Muscle layer of duodenum (tissue), 2 donors: ENCODE measurements at regions not wholly inside any gene's neighbourhood (a gene's known extent, or its start where the extent isn't known, plus 50 kb on each side); places are given as distances from the start of the nearest gene placed in this dataset.

Experiments
- H3K27ac ChIP-seq: one replicate; pipeline ENCODE4 v1.7.0; 2013; ENCODE audit warnings: mild to moderate bottlenecking, low read length
- H3K27me3 ChIP-seq: one replicate; pipeline ENCODE4 v1.7.0; 2013; ENCODE audit warnings: low read depth, mild to moderate bottlenecking, control low read depth, low read length
- H3K36me3 ChIP-seq, 2 donors: one replicate each; pipeline ENCODE4 v1.7.0; 2013; ENCODE audit warnings: low read length in 2 of 2, control low read depth in 1 of 2, mild to moderate bottlenecking in 1 of 2; ENCODE audit not compliant: insufficient read depth in 2 of 2, control insufficient read depth in 1 of 2
- H3K4me1 ChIP-seq, 2 donors: one replicate each; pipeline ENCODE4 v1.7.0; 2013; ENCODE audit warnings: low read length in 2 of 2, mild to moderate bottlenecking in 2 of 2, control low read depth in 1 of 2, moderate library complexity in 1 of 2; ENCODE audit not compliant: insufficient read depth in 2 of 2, control insufficient read depth in 1 of 2
- H3K4me3 ChIP-seq, 2 donors: one replicate each; pipeline ENCODE4 v1.7.0; 2013; ENCODE audit warnings: low read length in 2 of 2, low read depth in 1 of 2, mild to moderate bottlenecking in 1 of 2
- H3K9me3 ChIP-seq, 2 donors: one replicate each; pipeline ENCODE4 v1.7.0; 2013; ENCODE audit warnings: low read length in 2 of 2, control low read depth in 1 of 2, mild to moderate bottlenecking in 1 of 2; ENCODE audit not compliant: control insufficient read depth in 1 of 2
- donor health status: healthy.

DNA sequence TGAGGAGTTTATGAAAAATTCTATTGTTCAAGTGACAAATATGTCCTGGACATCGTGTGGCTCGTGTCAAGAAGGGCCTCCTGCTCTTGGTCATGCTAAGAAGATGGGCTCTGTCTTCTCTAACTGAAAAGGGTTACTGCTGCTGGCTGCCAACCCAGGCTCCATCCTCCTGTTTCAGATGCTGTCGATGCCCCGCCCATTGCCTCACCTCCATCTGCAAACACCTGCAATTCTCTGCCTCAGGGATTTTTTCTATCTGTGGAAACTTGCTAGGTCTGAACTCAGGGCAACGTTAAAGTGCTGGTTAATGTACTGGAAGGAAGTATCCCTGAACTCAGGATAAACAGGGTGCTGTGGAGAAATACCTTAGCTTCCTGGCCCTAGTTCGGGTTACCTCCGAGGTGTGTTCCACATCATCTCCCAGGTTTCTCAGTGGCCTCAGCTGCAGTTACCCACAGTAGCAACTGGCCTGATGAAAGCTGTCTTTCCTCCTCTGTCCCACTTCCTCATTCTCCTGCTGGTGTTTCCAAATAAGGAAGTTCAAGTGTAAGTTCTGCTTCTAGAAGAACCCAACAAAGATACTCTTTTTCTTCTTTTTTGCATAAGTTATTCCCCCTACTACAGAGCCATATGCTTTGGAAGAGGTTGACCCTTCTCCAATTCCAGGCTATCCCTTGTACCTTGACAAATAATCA, 151.7 kb upstream of the SMIM23 start:
- no peaks in the 10 kb centered on the region for H3K27me3 ChIP-seq
- no peaks in the 10 kb centered on the region for H3K36me3 ChIP-seq
- peaks cover 0 to 6% of the 10 kb centered on the region in 2 donors for H3K4me1 ChIP-seq
- H3K9me3 ChIP-seq, result no peaks in the 10 kb centered on the region
- H3K27ac ChIP-seq, result no peak overlapping the region
- H3K4me3 ChIP-seq, result no peak overlapping the region

DNA sequence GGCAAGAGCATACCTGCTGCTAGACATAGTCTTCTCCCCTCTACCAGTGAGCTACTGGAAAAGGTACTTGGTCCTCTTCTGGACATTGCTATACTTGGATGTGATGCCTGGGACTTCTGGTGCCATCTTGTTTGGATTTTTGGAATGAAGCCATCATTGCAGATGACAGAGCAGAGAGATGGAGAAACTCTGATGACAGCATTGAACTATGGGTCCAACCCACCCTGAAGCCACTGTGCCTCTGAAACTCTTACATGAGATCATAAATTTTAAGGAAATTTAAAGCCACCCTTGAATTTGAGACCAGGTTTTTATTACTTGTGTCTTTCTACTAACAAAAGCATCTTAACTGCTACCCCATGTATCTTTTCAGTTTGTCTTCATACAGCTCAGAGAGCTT, 151.1 kb upstream of the SMIM23 start:
- Histone ChIP-seq H3K4me1 (peaks cover 0 to 6% of the 10 kb centered on the region in 2 donors), H3K4me3 (no peak overlapping the region)

DNA sequence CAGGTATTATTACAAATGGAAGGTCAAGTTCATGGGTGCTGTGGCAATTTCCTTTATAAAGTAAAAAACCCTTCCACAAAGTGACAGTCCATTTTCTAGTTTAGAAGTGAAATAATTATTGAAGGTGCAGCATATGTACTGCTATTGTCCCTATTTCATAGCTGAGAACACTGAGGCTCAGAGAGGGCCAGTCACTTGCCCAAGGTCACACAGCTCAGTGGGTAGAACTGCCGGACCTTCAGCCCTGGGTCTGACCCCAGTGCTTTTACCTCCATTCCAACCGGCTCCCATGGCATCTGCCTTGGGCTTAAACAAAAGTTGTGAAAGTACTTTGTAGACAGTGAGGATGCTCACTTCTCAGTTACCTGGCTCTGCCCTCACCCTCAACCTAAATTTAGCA, 150.6 kb upstream of the SMIM23 start:
- H3K27ac ChIP-seq, result no peak overlapping the region

More for the DNA sequence above, 151.1 kb upstream of the SMIM23 start:
- Histone ChIP-seq H3K9me3 (no peaks in the 10 kb centered on the region), H3K27ac (no peak overlapping the region), H3K36me3 (no peaks in the 10 kb centered on the region), H3K27me3 (no peaks in the 10 kb centered on the region)

DNA sequence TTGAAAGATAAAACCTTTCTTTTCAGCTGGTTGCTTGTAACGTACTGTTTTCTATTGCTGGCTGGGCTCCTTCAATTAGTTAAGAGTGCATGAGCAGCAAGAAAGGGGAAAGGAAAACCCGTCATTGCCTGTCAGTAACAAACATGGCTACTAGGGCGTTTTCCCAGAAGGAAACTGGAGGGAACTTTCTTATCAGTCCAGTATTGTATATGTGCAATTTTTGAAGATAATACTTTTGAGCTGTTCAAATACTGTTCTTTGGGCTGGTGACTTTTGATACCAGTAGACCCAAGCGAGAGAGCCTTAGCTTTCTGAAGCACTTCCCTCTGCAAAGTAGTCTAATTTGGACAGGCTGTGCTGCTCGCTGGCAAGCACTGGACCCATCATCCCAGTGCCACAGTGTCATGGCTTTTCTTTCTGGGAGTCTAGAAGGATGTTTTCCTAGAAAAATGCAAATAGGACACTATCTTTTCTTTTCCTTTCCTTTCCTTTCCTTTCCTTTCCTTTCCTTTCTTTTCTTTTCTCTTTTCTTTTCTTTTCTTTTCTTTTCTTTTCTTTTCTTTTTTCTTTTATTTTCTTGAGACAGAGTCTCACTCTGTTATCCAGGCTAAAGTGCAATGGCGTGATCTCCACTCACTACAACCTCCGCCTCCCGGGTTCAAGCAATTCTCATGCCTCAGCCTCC, 149.9 kb upstream of the SMIM23 start:
- H3K9me3 ChIP-seq, result no peaks in the 10 kb centered on the region
- no peak overlapping the region for H3K4me3 ChIP-seq
- peaks cover 0 to 7% of the 10 kb centered on the region in 2 donors for H3K4me1 ChIP-seq
- H3K36me3 ChIP-seq, result no peaks in the 10 kb centered on the region
- H3K27ac ChIP-seq, result no peak overlapping the region
- no peaks in the 10 kb centered on the region for H3K27me3 ChIP-seq

More for the DNA sequence above, 150.6 kb upstream of the SMIM23 start:
- H3K4me1 ChIP-seq, result peaks cover 0 to 6% of the 10 kb centered on the region in 2 donors
- no peaks in the 10 kb centered on the region for H3K27me3 ChIP-seq
- no peak overlapping the region for H3K4me3 ChIP-seq
- no peaks in the 10 kb centered on the region for H3K36me3 ChIP-seq
- H3K9me3 ChIP-seq, result no peaks in the 10 kb centered on the region

DNA sequence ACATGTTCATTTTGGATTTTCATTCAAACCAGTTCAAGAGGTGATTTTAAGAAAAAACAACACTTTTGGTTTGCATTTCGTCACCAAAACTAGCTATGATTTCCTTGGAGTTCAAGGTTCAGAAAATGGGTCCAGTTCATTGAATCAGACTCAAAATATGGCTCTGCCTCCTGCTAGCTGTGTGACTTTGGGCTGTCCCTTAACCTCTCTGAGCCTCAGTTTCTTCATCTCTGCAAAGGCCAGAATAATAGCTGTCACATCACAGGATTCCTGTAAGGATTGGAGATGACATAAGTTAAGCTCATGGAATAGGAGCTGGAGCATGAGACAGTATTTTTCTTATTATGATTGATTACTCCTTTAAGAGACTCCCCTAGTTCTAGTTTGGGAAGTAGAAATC, 147.8 kb upstream of the SMIM23 start:
- peaks cover 0 to 10% of the 10 kb centered on the region in 2 donors for H3K4me1 ChIP-seq
- no peak overlapping the region for H3K4me3 ChIP-seq
- no peaks in the 10 kb centered on the region for H3K36me3 ChIP-seq
- no peaks in the 10 kb centered on the region for H3K9me3 ChIP-seq
- no peak overlapping the region for H3K27ac ChIP-seq
- H3K27me3 ChIP-seq, result no peaks in the 10 kb centered on the region

DNA sequence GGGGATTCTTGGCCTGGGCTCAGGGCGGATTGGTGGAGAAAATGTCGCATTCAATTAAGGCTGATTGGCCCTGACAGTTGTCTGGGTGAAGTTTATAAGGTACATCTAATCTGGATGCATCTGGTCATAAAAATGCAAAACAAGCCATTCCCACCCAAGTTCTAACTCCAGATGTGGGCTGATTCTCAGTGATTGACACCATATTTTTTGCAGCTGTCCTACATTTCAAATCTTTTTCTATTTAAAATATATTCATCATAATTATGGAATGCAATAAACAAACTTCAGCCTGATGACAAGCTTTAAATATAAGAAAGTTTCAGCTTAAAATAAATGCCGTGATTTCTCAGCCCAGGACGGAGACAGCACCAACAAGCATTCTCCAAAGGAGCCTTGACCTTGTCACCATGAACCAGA, 146.4 kb upstream of the SMIM23 start:
- Histone ChIP-seq H3K4me1 (peaks cover 0 to 10% of the 10 kb centered on the region in 2 donors), H3K27ac (no peak overlapping the region), H3K36me3 (no peaks in the 10 kb centered on the region), H3K27me3 (no peaks in the 10 kb centered on the region), H3K4me3 (no peak overlapping the region), H3K9me3 (no peaks in the 10 kb centered on the region)

DNA sequence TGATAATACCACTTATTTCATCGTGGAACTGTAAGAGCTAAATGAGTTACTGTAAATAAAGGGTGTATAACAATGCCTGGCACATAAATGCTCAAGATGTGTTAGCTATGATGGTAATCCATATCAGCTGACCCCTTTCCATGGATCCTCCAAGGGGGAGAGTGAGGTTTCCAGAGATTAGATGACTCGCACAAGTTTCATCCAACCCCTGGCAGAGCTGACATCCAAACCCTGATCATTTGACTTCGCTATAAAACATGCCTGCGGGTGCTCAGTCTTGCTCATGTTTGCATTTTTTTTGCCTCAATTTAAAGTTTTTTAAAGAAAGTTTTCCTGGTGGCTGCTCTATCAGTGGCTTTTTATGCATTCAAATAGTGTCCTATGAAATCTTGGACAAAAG, 145.7 kb upstream of the SMIM23 start:
- Histone ChIP-seq H3K36me3 (no peaks in the 10 kb centered on the region), H3K9me3 (no peaks in the 10 kb centered on the region), H3K27me3 (no peaks in the 10 kb centered on the region), H3K27ac (no peak overlapping the region), H3K4me3 (no peak overlapping the region), H3K4me1 (peaks cover 0 to 10% of the 10 kb centered on the region in 2 donors)

DNA sequence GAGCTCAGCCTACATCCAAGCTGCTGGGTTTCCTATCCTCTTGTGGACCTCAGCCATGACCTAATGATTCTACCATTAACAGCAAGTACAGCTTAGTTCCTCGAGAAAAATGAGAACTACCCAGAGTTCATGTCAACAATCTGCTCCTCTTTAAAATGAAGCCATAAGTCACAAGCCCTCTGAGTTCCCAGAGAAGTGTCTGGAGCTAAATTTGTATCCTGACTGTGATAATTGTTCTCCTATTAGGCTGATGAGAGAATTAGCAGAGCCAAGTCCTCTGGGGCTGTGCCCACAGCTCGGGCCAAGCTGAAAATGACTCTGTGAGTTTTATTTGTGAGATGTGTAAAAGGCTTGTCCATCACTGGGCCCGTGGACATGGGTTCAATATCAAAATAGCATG, 145.1 kb upstream of the SMIM23 start:
- no peaks in the 10 kb centered on the region for H3K36me3 ChIP-seq
- H3K27ac ChIP-seq, result no peak overlapping the region
- no peaks in the 10 kb centered on the region for H3K27me3 ChIP-seq
- H3K4me1 ChIP-seq, result peaks cover 0 to 10% of the 10 kb centered on the region in 2 donors
- H3K4me3 ChIP-seq, result no peak overlapping the region
- no peaks in the 10 kb centered on the region for H3K9me3 ChIP-seq

DNA sequence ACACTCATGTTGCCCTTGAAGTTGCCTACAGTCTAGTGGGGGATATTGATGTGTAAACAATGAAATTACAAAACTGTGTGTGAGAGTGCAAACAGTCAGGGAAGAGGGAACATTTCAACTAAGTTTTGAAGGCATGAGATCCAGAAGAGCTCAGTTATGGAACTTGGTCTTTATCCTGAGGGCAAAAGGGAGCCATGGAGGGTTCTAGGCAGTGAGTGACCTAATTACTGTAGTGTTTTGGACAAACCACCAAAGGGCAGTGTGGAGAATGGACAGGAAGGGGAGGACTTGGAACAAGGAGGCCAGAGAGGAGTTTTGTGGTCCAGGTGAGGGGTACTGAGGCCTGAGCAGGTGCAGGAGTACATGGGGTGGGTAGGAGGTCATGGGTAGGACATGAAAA, 143.7 kb upstream of the SMIM23 start:
- Histone ChIP-seq H3K4me3 (no peak overlapping the region), H3K27me3 (no peaks in the 10 kb centered on the region), H3K36me3 (no peaks in the 10 kb centered on the region), H3K4me1 (peaks cover 0 to 10% of the 10 kb centered on the region in 2 donors), H3K27ac (no peak overlapping the region), H3K9me3 (no peaks in the 10 kb centered on the region)

DNA sequence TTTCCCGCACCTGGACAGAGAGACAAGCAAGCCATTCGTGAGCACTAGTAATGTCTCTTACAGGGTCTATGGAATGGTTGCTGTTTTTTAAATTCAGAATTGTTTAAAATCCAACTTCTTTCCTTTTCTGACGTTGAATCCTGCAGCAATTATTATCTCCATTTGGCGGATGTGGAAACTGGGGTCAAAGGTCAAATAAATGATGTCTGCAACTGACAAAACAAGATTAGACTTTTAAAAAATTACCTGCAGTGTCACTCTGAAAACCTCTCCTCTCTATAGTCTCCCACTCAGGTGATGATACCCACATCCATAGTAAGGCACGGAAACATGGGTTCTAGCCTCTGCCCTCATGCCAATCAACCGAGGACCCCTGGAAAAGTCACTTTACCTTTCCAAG, 142.7 kb upstream of the SMIM23 start:
- H3K27ac ChIP-seq, result no peak overlapping the region
- H3K27me3 ChIP-seq, result no peaks in the 10 kb centered on the region
- no peak overlapping the region for H3K4me3 ChIP-seq
- H3K4me1 ChIP-seq, result peaks cover 0 to 10% of the 10 kb centered on the region in 2 donors
- no peaks in the 10 kb centered on the region for H3K36me3 ChIP-seq
- H3K9me3 ChIP-seq, result no peaks in the 10 kb centered on the region

DNA sequence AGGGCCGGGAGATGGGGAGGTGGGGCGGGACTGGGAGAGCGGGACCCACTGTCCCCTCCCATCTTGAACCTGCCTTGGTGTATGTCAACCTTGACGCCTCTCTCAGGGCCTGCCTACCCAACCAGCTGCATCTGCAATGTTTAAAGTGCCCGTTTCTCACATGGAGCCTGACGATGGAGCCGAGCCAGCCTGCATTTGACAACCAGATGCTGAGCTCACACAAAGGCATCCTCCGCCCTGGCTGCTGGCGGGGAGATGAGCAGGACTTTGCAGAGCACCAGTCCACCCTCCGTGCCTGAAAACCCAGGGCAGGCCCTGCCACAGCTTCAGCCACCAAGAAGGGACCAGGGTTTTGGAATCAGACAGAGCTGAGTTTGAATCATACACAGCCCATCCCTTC, 141.1 kb upstream of the SMIM23 start:
- Histone ChIP-seq H3K27ac (no peak overlapping the region), H3K36me3 (no peaks in the 10 kb centered on the region), H3K4me1 (peaks cover 0 to 10% of the 10 kb centered on the region in 2 donors), H3K4me3 (no peak overlapping the region), H3K27me3 (no peaks in the 10 kb centered on the region), H3K9me3 (no peaks in the 10 kb centered on the region)
